ENCODE measurements at regions not wholly inside any gene's neighbourhood (a gene's known extent, or its start where the extent isn't known, plus 50 kb on each side); places are given as distances from the start of the nearest gene placed in this dataset.

DNA sequence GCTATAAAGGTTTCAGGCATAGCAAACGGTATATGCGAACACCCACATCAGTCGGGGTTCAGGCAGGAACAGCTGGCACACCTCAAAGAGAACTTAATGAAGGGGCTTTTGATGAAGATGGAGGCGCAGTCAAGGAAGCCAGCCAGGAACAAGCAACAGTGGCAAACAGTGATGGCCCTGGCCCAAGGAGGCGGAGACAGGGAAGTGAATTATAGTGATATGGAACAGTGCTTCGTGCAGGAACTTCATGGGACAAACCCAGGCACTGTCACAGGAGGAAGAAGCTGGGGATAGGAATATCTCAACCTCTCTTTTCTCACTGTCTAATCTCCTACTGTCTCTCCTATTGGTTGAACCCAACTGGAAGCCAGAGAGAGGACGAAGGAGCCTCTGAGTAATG is 328.3 kb downstream of the AACS start:
- Histone ChIP-seq H3K4me3 (no peak overlapping the region), H3K27me3 (no peaks in the 10 kb centered on the region), H3K4me1 (no peaks in the 10 kb centered on the region), H3K27ac (no peak overlapping the region), H3K9me3 (no peaks in the 10 kb centered on the region), H3K36me3 (no peaks in the 10 kb centered on the region)
- intact Hi-C loops (cut with DNase I; ENCODE audit: low total_unique reads) = no loop called here
- in situ Hi-C loops (cut with MboI; ENCODE audit: low sequenced_read_pairs in 4 of 4) = no loop called here
- ATAC-seq (no peak), DNase-seq (no peak)
- no peak for TF ChIP-seq POLR2A (IDR thresholded peaks at IDR 0.05)
- TF ChIP-seq, protein P1, sequence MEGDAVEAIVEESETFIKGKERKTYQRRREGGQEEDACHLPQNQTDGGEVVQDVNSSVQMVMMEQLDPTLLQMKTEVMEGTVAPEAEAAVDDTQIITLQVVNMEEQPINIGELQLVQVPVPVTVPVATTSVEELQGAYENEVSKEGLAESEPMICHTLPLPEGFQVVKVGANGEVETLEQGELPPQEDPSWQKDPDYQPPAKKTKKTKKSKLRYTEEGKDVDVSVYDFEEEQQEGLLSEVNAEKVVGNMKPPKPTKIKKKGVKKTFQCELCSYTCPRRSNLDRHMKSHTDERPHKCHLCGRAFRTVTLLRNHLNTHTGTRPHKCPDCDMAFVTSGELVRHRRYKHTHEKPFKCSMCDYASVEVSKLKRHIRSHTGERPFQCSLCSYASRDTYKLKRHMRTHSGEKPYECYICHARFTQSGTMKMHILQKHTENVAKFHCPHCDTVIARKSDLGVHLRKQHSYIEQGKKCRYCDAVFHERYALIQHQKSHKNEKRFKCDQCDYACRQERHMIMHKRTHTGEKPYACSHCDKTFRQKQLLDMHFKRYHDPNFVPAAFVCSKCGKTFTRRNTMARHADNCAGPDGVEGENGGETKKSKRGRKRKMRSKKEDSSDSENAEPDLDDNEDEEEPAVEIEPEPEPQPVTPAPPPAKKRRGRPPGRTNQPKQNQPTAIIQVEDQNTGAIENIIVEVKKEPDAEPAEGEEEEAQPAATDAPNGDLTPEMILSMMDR (IDR thresholded peaks at IDR 0.05 in 4 of 5, conservative IDR thresholded peaks at IDR 0.05 in 1 of 5) = no peak

DNA sequence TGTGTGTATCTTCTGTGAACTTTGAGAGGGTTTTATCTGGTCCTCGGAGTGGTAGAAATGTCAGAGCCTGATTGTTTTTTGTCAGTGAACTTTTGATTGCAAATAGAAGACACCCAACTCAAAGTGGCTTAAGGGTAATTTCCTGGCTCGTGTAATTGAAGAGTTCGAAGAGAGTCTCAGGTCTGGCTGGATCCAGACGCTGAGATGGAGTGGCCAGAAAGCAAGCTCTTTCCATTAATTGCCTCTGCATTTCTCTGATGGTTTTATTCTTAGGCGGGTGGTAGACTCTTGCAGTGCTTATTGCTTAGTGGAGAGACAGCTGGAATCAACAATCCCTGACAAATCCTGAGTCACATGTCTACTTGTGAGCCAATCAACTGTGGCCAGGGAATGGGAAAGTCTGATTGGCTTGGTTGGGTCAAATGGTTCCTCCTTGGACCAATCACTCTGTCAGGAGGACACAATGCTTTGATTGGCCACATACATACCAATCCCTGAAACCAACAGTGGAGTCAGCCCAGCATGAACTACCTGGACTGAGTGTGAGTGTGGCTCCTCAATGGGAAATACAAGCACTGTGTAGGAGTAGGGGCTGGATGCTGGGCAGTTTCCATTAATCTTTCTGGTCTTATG is 330.5 kb downstream of the AACS start:
- Histone ChIP-seq H3K36me3 (no peaks in the 10 kb centered on the region), H3K4me1 (no peaks in the 10 kb centered on the region), H3K9me3 (no peaks in the 10 kb centered on the region), H3K27me3 (no peaks in the 10 kb centered on the region), H3K4me3 (no peak overlapping the region), H3K27ac (no peak overlapping the region)
- intact Hi-C loops (cut with DNase I; ENCODE audit: low total_unique reads) = no loop called here
- no peak for TF ChIP-seq POLR2A (IDR thresholded peaks at IDR 0.05)
- TF ChIP-seq, protein P1 (IDR thresholded peaks at IDR 0.05 in 4 of 5, conservative IDR thresholded peaks at IDR 0.05 in 1 of 5) = no peak
- in situ Hi-C loops (cut with MboI; ENCODE audit: low sequenced_read_pairs in 4 of 4) = no loop called here
- DNase-seq (no peak), ATAC-seq (no peak)

DNA sequence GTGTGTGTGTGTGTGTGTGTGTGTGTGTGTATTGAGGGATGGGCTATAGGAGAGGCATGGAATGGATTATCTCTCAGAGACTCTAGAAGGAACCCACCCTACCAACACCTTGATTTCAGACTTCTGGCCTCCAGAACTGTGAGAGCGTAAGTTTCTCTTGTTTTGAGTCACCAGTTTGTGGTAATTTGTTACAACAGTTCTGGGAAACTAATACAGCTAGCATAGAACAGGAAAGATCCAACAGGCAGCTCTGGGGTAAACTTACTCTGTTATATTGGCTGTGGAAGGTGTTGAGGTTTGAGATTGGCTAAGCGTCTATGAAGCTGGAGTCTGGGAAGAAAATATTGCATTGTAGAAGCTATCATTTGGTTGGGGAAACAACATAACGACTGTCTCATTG is 334.3 kb downstream of the AACS start:
- no peak for ATAC-seq
- Histone ChIP-seq H3K36me3 (no peaks in the 10 kb centered on the region), H3K27ac (no peak overlapping the region), H3K9me3 (no peaks in the 10 kb centered on the region), H3K27me3 (no peaks in the 10 kb centered on the region), H3K4me3 (no peak overlapping the region), H3K4me1 (no peaks in the 10 kb centered on the region)
- intact Hi-C loops (cut with DNase I; ENCODE audit: low total_unique reads) (no loop called here), in situ Hi-C loops (cut with MboI; ENCODE audit: low sequenced_read_pairs in 4 of 4) (no loop called here)
- DNase-seq = no peak
- TF ChIP-seq, protein P1 (IDR thresholded peaks at IDR 0.05 in 4 of 5, conservative IDR thresholded peaks at IDR 0.05 in 1 of 5) = no peak
- no peak for TF ChIP-seq POLR2A (IDR thresholded peaks at IDR 0.05)

DNA sequence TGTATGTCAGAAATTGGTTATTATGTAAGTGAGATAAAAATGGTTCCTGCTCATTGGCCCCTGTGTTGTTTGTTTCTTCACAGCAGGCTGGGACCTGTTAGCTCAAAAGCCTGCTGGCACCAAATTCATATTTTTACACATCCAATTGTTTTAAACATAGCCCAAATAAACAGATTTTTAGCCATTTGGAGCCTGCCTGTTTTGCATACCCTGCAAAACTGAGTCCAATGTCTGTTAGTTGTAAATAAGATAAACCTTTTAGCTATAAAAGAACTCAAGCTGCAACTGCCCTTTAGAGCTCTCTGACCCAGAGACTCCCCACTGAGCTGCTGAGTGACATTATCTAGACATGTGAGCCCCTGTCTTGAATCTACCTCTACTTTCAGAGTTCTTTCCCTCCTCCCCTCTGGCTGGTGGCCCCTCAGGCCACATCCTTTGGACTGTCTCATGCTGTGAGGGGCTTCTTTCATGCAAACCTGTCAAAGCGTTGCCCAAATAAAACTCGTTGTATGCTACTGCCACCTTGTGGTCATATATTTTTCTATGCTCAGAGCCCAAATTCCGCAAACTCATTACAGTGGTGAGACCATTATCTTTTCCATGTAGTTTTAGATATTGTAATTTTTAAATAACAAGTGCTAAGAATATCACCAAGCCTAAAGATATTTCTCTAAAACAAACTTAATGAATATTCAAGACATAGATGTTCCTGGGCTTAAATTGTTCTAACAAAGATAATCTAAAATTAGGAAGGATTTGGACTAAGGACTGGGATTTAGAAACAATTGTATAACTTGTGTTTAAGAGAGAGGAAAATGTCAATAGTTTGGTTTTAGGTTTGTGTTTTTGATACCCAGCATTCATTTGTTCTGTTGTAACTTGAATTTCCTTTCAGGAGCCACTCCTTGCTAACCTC is 337.9 kb downstream of the AACS start:
- Histone ChIP-seq H3K4me1 (no peaks in the 10 kb centered on the region), H3K27ac (no peak overlapping the region), H3K27me3 (no peaks in the 10 kb centered on the region), H3K36me3 (no peaks in the 10 kb centered on the region), H3K4me3 (no peak overlapping the region), H3K9me3 (no peaks in the 10 kb centered on the region)
- intact Hi-C loops (cut with DNase I; ENCODE audit: low total_unique reads) = loop anchor here (2.0 kb wide), 2 partner anchors 166 to 220 kb away; no protein-coding TSS in a partner anchor
- no peak for ATAC-seq
- TF ChIP-seq, protein P1 (IDR thresholded peaks at IDR 0.05 in 4 of 5, conservative IDR thresholded peaks at IDR 0.05 in 1 of 5) = peak in 4 of 5 experiments; percentile 14 to 47 (median 30)
- no peak for TF ChIP-seq POLR2A (IDR thresholded peaks at IDR 0.05)
- in situ Hi-C loops (cut with MboI; ENCODE audit: low sequenced_read_pairs in 4 of 4) = no loop called here
- no peak for DNase-seq

Measured in gastrocnemius medialis (tissue), 4 donors.